ENCODE measurements at regions not wholly inside any gene's neighbourhood (a gene's known extent, or its start where the extent isn't known, plus 50 kb on each side); places are given as distances from the start of the nearest gene placed in this dataset.

DNA sequence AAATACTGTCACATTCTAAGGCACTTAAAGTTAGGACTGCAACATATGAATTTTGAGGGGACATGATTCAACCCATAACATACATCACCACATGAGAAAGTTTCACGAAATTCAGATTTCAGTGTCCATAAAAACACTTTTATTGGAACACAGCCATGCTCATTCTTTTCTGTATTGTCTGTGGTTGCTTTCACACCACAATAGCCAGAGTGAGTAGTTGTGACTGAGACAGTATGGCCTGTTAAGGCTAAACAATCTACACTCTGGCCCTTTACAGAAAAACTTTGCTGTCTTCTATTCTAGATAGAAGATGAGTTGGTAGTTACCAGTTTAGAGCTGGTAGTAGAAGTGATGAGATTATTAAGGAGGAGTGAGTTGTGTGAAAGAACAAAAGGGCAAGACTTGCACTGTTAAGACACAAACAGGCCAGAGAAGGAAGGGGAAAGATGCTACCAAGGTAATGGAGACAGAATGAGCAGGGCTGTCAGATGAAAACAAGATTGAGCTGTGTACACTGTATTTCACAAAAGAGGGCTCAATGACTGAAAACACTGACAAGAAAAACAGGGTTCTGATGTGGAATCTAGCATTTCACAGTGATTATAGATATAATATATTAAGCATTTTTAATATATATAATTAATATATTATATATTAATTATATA lies 108.6 kb downstream of the PPP1R3A start:
- TF ChIP-seq MYC (IDR thresholded peaks at IDR 0.05; ENCODE audit: insufficient read depth, insufficient read length, insufficient replicate concordance, low read length, severe bottlenecking) (no peak), ZNF274 (IDR thresholded peaks at IDR 0.05; ENCODE audit: insufficient read depth, insufficient read length) (no peak), BHLHE40 (IDR thresholded peaks at IDR 0.05; ENCODE audit: borderline replicate concordance in 1 of 2, low read depth in 2 of 2, low read length in 1 of 2) (no peak), CHD1 (IDR thresholded peaks at IDR 0.05; ENCODE audit: low read depth, low read length) (no peak), EP300 (IDR thresholded peaks at IDR 0.05; ENCODE audit: borderline replicate concordance in 1 of 2, control insufficient read depth in 1 of 2, low read depth in 2 of 2, low read length in 2 of 2) (no peak), POLR2AphosphoS5 (IDR thresholded peaks at IDR 0.05; ENCODE audit: low read length) (no peak), RAD21 (IDR thresholded peaks at IDR 0.05; ENCODE audit: insufficient read depth, low read depth, low read length) (no peak), RAD51 (IDR thresholded peaks at IDR 0.05) (no peak), TCF7 (IDR thresholded peaks at IDR 0.05; ENCODE audit: borderline replicate concordance) (no peak), IKZF2 (IDR thresholded peaks at IDR 0.05) (no peak), HCFC1 (IDR thresholded peaks at IDR 0.05; ENCODE audit: low read length) (no peak)
